ENCODE measurements at regions not wholly inside any gene's neighbourhood (a gene's known extent, or its start where the extent isn't known, plus 50 kb on each side); places are given as distances from the start of the nearest gene placed in this dataset.
"Not testable (repeated sequence)": the region's sequence is repeated elsewhere in the genome, so short reads cannot be mapped to it uniquely, and the experiment has no call there.

DNA sequence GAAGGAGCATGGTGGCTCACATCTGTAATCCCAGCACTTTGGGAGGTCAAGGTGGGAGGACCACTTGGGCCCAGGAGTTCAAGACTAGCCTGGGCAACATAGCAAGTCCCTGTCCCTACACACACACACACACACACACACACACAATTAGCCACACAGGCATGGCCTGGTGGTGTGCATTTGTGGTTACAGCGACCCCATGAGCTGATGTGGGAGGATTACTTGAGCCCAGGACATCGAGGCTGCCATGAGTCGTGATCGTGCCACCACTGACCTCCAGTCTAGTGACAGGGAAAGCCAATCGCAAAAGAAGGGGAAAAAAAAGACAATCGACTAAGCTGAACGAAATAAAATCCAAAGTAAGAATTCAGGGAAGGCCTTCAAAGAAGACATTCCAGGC, 67.9 kb downstream of the TBX3 start:
- no peak for DNase-seq

DNA sequence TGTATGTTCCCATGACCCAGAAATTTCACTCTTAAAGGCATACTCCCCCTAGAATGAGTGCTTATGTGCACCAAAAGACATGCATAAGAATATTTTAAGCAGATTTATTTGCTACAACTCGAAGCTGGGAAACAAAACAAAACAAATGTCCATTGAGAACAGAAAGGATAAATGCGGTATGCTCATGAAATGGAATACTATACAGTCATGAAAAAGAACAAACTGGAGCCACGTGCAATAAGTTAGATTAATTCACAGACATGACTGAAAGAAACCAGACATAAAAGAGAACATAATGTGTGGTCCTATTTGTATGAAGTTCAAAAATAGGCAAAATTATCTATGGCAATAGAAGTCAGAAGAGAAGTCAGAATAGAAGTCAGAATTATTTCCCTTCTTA, 69.9 kb downstream of the TBX3 start:
- no peak for DNase-seq

DNA sequence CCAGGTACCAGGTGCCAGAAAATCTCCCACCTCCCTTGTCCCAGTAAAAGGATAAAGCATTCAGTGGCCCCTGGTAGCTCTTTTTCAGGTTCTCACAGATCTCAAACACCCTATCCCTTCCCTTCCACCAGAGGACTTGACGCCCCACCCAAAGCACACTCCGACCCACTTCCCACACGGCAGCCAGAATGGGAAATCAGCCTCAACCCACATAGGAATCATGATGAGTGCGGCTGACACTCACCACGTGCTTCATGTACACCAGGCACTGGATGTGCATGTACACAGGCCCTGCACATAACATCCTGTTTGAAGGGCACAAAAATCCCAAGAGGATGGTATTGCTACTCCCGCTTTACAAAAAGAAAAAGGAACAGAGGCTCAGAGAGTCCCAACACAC, 71.9 kb downstream of the TBX3 start:
- DNase-seq, result no peak

DNA sequence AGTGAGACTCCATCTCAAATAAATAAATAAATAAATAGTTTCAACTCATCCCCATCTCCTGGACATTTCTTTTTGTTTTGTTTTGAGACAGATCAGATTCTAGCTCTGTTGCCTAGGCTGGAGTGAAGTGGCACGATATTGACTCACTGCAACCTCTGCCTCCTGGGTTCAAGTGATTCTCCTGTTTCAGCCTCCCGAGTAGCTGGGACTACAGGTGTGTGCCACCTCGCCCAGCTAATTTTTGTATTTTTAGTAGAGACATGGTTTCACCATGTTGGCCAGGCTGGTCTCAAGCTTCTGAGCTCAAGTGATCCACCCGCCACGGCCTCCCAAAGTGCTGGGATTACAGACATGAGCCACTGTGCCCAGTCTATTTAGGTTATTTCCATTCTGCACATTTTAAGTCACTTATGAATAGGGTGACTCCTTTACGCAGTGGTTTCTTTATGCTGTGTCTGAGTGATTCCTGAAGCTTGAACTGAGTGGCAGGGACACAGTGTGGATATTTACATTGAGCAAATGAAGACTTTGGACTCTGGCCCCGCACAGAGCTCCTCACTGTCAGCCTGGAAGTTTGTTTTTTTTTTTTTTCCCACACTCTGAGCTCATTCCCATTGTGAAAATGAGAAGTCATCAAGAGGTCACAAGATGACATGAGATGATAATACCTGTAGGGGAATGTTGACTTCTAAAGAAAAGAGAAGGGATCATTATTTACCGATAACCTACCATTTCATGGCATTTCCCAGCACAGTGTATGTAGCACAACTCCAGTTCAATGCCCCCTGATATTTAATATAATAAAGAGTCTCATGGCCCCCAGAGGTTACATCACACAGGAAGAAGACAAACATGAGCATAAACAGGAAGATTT, 72.6 kb downstream of the TBX3 start:
- DNase-seq, result no peak

DNA sequence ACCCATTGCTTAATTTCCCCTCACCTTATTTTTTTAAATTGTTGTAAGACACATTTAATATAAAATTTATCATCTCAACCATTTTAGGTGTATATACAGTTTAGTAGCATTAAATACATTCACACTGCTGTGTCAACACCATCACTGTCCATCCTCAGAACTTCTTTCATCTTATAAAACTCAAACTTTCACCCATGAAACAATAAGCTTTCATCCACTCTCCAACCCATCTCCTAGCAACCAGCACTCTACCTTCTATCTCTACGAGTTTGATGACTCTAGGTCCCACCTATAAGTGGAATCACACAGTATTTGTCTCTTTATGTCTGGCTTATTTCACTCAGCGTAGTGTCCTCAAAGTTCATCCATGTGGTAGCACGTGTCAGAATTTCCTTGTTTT, 75.5 kb downstream of the TBX3 start:
- no peak for DNase-seq

DNA sequence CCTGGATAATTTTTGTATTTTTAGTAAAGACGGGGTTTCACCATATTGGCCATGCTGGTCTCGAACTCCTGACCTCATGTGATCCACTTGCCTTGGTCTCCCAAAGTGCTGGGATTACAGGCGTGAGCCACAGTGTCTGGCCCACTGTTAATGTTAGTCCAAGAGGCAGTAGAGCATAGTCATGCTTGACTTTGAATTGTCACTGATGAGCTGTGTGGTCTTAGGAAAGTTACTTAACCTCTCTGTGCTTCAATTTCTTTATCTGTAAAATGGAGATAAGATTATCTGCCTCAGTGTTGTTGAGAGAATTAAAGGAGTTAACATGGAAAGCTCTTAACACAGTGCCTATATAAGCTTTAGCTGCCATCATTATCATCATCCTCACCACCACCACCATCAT, 78.1 kb downstream of the TBX3 start:
- no peak for DNase-seq

DNA sequence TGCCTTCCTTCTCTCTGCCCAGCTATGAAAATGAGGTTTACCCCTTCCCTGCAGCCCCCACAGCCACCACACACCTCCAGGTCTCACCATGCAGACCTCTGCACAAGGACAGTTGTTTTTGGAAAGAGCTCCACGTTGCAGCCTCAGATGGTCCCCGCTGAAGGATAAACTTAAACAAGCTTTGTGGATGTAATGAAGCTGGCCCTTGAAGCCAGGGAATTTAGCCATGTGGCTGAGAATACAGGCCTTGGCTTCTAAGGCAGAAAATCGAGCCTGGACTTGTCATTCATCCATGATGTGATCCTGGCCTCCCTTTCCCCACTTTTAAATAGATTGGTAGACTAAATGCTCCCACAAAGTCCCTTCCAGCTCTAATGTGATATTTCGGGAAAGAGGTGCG, 79.4 kb downstream of the TBX3 start:
- no peak for DNase-seq

DNA sequence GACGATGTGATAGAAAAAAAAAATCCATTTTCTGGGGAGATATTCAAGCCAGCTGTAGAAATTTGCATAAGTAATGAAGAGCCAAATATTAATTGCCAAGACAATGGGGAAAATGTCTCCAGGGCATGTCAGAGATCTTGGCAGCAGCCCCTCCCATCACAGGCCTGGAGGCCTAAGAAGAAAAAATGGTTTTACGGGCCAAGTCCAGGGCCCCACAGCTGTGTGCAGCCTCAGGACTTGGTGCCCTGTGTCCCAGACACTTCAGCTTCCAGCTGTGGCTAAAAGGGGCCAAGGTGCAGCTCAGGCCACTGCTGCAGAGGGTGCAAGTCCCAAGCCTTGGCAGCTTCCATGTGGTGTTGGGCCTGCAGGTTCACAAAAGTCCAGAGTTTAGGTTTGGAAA, 83.4 kb downstream of the TBX3 start:
- DNase-seq, result not testable (repeated sequence)

DNA sequence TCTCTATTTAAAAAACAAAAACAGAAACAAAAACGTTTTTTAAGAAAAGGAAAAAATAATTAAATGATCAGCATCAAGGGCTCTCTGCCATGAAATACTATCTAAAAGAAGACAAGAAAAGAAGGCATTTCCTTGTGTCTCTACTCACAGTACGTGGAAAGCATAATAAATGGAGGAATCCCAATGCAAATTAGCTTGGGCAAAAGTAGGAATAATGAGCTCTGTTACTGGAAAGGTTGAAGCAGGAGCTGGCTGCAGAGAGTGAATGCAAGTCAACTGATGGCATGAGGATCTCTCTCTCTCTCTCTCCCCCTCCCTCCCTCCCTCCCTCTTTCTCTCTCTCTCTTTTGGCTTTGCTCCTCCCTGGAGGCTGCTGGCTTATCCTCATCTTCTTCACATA, 85.9 kb downstream of the TBX3 start:
- DNase-seq, result no peak

DNA sequence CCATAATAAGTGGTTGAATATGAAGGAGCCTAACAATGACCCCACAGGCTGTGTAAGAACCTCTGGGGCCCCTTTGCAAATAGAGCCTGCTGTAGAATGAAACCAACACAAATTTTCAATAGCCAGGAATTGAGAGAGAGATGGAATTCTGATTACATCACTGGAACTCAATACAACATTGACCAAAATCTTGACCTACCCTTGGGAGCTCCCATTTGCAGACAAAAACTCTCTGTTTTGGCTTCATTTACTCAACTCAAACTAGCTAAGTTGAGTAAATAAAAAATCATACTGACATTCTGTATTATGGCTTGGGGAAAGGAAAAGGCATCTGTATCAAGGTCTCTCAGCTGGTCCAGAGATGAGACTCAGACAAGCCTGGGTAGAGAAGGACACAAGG, 91.0 kb downstream of the TBX3 start:
- no peak for DNase-seq

DNA sequence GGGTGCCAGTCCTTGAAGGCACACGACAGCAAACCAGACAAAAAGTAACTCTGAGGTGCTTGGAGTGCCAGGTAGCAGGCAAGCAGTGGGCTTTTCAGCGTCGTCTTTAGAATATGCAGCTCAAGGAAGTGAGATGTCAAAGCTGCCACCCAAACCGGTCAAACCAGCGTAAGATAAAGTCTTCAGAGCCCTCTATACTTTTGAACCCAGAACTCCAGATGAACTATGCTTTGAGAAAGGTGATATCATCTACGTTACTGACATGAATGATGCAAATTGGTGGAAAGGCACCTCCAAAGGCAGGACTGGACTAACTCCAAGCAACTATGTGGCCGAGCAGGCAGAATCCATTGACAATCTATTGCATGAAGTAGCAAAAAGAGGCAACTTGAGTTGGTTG, 95.9 kb downstream of the TBX3 start:
- no peak for DNase-seq

DNA sequence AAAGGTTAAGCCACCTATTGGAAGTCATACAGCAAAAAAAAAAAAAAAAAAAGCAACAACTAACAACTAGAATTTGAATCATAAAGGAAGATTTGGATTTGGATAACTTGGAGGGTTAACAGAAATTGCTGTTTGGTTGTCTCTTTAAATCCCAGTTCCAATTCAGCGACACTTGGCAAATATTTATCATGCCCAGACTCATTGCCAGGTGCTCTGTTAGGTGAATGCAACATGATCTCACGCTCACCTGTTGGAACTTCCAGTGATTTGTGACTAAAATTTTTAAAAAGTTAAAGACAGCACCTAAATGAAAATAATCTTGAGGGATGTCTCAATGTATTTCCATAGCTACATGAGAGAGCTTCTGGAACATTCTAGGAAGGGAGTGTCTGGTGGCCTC, 103.7 kb downstream of the TBX3 start:
- DNase-seq, result no peak

DNA sequence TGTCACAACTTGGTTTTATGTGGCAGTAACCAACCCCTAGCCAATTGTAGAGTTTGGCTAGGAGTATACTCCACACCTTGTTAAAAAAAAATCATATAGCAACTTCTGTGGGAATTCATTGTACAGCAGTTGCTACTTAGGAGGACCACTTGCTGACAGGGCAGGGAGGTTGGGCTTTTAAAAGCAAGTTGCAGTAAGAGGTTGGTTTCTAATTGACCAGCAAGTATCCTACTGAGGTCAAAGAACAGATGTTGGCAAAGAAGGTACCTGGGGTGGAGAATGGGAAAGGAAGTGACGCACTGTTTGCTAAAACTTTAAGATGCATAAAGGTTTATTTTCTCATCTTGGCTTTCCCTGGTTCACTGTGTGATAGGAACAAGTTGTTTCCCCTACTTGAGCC, 104.6 kb downstream of the TBX3 start:
- no peak for DNase-seq

DNA sequence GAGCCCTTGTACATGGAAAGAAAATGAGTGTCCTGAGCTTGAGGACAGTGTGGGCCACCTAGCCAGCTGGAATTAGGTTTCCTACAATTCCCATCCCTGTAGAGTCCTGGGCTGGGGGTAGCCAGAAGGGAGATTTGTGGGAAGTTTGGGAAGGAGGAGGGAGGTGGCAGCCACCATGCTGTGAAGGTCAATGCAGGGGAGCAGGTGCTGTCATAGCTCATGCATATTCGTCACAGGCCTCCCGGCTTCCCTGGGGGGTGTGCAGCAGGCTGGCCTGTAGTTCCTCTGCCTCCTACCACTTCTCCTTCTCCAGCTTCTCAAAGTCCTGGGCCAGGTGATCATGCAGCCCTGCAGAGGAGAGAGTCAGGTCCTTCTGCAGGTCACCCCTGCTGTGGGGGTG, 121.3 kb downstream of the TBX3 start:
- no peak for DNase-seq

DNA sequence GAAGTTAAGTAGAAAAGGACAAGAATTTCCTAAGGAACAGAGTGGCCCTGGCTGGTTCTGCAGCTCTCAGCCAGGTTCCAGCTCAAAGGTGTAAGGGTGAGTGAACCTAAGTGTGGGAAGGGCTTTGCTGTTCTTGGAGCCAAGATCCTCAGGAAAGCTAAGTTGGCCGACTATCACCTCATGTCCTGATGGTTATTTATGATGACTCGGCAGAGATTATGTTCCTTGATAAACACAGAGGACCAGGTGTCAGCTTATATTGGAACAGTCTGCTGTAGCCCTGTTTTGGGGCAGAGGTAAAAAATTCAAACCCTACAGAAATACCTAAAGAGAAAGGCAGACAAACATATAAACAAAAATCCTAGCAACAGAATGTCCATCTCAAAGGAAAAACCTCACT, 128.5 kb downstream of the TBX3 start:
- no peak for DNase-seq

DNA sequence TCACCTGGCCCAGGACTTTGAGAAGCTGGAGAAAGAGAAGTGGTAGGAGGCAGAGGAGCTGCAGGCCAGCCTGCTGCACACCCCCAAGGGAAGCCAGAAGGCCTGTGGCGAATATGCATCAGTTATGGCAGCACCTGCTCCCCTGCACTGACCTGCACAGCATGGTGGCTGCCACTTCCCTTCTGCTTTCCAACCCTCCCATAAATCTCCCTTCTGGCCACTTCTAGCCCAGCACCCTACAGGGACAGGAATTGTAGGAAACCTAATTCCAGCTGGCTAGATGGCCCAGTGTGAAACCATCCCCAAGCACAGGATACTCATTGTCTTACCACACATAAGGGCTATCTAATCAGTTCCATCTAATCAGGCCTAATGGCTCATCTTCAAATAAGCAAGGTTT, 136.3 kb downstream of the TBX3 start:
- no peak for DNase-seq

DNA sequence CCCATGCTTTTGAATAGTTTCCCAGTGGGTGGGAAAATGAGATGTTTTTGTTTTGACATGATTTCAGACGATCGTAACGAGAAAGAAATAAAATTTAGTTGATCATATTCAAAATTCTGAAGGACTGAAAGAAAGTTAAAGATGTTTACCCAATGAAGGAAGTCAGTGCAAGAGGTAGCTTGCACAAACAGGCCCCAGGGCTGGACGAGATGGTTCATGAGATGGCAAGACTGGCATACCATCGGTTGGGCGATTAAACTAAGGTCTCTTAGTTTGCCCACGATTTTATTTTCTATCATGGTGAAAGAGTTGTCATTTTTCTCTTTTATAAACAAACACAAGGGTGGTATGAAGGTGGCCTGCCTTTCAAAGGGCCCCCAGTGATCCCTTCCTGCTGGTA, 124.5 kb upstream of the TBX5 start:
- no peak for DNase-seq

DNA sequence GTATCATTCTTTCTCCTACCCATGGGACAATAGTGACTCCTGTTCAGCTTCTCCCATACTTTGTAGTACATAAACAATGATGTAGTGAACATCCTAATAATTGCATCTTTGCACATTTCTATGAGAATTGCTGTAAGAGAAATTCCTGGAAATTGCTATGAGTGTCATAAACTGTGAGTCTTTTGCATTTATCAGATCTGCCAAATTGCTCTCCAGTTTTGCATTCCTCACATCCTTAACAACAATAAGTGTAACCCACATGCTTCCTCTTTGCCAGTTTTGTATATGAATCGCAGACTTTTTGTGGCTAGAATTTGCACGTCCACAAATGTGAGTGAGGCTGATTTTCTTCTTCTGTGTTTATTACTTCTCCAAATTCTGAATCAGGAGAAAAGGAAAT, 124.0 kb upstream of the TBX5 start:
- no peak for DNase-seq

DNA sequence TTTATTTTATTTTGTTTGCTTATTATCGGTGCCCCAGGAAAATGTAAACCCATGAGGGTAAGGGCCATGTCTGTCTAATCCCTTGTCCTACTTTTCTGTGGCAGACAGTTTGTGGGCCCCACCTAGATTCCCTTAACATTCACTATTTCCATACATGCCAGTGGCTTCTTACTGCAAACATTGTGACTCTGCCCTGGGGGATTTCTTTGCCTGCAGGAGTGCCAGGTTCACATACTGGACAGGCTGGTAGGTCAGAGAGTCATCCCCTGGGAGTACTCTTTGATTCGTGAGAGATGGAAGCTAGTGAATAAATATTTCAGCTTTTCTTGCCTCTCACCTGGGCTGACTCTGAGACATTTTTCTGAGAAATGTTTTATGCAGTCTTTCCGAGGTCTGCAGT, 122.8 kb upstream of the TBX5 start:
- no peak for DNase-seq

DNA sequence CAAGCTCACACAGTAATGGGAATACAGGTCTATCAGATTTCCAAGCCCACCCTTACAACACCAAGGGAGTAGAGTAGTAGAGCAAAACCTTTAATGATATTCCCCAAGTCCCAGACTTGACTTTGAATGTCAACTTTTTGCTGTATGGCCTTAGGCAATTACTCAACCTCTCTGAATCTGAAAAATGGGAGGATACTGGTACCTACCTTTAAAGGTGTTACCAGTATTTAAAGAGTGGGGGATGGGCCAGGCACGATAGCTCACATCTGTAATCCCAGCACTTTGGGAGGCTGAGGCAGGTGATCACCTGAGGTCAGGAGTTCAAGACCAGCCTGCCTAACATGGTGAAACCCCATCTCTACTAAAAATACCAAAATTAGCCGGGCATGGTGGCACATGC, 115.2 kb upstream of the TBX5 start:
- not testable (repeated sequence) for DNase-seq

DNA sequence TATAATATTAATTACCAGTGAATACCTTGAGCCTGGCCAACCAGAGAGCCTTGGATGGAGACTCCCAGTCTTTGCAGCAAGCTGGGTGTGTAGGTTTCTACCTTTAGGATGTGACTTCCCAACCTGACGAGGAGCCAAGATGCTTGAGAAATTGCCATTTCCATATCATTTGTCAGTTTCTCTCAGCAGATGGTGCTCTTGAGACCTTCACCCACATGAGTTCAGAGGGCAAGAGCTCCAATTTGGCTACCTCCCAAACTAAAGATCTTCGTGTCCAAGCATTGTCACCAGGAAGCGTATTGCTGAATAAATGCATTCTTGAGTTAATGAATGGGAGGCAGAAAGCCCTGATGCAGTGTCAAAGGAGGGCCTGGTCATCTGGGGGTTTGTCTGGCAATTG, 106.4 kb upstream of the TBX5 start:
- no peak for DNase-seq

DNA sequence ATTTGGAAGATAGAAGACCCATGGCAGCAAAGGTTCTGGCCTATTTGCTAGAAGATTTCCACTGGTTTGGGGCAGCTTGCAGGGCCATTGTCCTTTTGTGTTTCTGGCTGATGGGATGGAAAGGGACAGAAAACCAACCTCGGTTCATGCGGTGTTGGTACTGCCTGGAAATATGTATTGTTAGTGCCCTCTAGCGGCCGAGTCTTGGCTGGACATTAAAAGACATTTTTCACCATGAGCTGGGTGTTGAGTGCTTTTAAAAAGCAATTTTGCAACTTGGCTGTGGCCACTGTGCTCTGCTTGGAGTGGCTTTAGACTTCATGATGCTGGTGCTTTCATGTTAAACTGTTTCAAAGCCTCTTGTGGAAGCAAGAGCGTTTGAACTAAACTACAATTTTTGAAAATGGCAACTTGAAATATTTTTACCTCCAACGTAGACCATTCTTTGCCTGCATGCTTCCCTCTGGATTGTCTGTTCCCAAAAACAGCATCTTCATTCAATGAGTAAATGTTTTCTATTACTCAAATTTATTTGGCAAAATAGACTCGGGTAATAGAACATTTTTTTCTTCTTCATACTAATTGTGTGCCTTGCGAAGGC, 102.7 kb upstream of the TBX5 start:
- peak; percentile 62 for DNase-seq

DNA sequence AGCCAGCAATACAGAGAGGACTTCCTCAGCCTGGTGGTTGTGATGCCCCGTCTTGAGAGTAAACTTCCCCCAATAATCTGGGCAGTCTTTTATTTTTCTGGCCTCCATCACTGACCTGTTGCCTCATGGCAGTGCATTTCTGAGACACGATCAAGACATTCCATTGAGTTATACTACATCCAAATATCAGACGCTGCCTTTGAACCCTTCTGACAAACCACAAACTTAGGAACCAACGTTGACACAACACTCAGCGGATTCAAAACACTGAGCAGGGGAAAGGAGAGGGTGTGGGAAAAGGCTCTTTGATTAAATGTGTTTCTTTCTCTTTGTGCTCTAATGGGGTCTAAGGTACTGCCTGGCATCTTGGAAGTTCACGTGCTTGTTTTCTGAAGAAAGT, 100.7 kb upstream of the TBX5 start:
- DNase-seq, result no peak

DNA sequence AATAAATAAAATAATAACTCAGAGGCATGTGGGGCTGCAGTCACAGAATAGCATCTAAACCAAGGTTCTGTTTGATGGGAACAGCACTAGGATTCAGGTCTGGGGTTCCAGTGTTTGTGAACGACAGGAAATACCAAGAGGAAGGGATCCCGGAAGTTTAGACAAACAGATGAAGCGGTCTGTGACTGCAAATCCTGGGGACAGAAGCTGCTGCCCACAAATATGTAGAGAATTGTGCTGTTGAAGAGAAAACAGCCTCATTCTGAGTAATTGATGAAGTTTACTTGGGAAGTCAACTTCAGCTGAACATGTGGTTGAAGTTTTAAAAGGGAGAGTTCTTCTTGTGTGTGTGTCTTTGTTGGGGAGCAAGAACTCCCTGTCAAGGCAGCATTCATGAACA, 98.4 kb upstream of the TBX5 start:
- no peak for DNase-seq

DNA sequence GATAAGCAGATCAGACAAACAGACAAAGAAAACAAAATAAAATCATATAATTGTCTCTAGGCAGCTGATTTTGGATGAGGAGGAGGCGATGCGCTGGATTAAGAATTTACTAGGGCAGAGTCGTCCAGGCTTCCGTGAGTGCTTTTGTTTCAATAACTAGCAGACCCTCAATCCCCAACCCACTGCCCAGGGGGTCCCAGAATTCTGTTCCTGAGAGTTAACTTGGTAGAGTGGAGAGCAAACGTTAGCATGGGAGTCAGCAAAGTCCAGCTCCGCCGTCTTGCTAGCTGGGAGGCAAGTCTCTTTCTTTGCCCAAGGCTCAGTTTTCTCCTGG, 95.5 kb upstream of the TBX5 start:
- DNase-seq, result no peak
